Medulla oblongata (tissue), 1 donor: ENCODE measurements at regions not wholly inside any gene's neighbourhood (a gene's known extent, or its start where the extent isn't known, plus 50 kb on each side); places are given as distances from the start of the nearest gene placed in this dataset.

Experiments used
- DNase-seq: peaks from one replicate; pipeline ENCODE4 v3.0.0-alpha.2; 2015; ENCODE audit errors: extremely low spot score

- no peak for DNase-seq
Observed at GRCh38 chr10:106520698-106521097, 643.8 kb downstream of the SORCS1 start.

GRCh38 chr10:106519376-106520030 lies 645.0 kb downstream of the SORCS1 start:
- DNase-seq: no peak

GRCh38 chr10:106515206-106515790 lies 649.2 kb downstream of the SORCS1 start:
- peak; percentile 21 for DNase-seq

GRCh38 chr10:106513352-106513771 lies 651.1 kb downstream of the SORCS1 start:
- DNase-seq: peak; percentile 71

- no peak for DNase-seq
Observed at GRCh38 chr10:106511917-106512316, 652.6 kb downstream of the SORCS1 start.

GRCh38 chr10:106508950-106509349 lies 655.6 kb downstream of the SORCS1 start:
- no peak for DNase-seq

- DNase-seq: no peak
Observed at GRCh38 chr10:106506526-106507283, 657.8 kb downstream of the SORCS1 start.

GRCh38 chr10:106504536-106504935 lies 660.0 kb downstream of the SORCS1 start:
- DNase-seq: no peak

GRCh38 chr10:106502641-106503040 lies 661.9 kb downstream of the SORCS1 start:
- DNase-seq: no peak

- DNase-seq: no peak
Observed at GRCh38 chr10:106500925-106501525, 663.5 kb downstream of the SORCS1 start.

- DNase-seq: no peak
Observed at GRCh38 chr10:106500041-106500924, 664.2 kb downstream of the SORCS1 start.

GRCh38 chr10:106499448-106499847 lies 665.1 kb downstream of the SORCS1 start:
- no peak for DNase-seq

GRCh38 chr10:106498675-106499074 lies 665.8 kb downstream of the SORCS1 start:
- no peak for DNase-seq

- DNase-seq: no peak
Observed at GRCh38 chr10:106495931-106496330, 668.6 kb downstream of the SORCS1 start.

- DNase-seq: peak; percentile 76
Observed at GRCh38 chr10:106493751-106494150, 670.8 kb downstream of the SORCS1 start.

- peak; percentile 13 for DNase-seq
Observed at GRCh38 chr10:106493226-106493625, 671.3 kb downstream of the SORCS1 start.

- no peak for DNase-seq
Observed at GRCh38 chr10:106487726-106488125, 676.8 kb downstream of the SORCS1 start.

GRCh38 chr10:106481598-106482275 lies 682.8 kb downstream of the SORCS1 start:
- DNase-seq: no peak

- DNase-seq: no peak
Observed at GRCh38 chr10:106479636-106480035, 684.9 kb downstream of the SORCS1 start.

- no peak for DNase-seq
Observed at GRCh38 chr10:106474876-106475275, 689.6 kb downstream of the SORCS1 start.

GRCh38 chr10:106473129-106473685 lies 691.3 kb downstream of the SORCS1 start:
- DNase-seq: no peak
